ENCODE measurements at regions not wholly inside any gene's neighbourhood (a gene's known extent, or its start where the extent isn't known, plus 50 kb on each side); places are given as distances from the start of the nearest gene placed in this dataset.

DNA sequence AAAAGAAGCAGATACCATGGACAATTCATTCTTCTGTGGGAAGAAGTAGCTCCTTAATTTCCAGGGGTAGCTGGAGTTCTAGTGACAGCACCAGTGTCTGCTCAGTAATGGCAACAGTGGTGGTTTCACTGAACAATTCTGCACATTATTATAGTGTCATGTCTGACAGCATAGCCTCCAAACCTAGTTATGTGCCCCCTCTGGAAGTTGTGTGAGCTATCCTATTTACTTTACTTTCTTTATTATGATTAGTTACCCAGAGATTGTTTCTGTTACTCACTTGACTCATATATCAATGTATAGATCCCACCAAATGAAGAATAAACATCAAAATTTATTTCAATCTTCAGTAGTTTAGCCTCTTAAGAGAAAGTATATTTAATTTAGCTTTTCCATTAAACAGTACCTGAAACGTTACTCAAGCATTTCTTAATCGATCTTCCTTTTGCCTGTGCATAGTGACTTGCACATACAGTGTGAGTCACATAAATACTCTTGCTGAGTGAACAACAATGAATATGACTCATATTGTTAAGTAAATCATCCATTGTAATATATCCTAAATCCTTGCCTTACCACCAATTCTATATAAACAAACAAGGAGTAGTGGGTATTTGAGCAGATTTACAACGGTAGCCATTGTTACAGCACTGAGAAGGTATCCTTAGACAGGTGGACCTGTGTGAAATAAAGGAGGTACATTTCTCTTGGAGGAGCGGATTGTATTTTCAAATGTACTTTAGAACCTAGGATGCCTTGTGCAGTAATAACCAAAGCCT lies 534.7 kb downstream of the ANKRD50 start:
- CTCF ChIA-PET, result no interaction called here
- DNase-seq, result no peak
- Mint-ChIP-seq H3K27ac (no peak overlapping the region), H3K27me3 (no peaks in the 10 kb centered on the region), H3K4me3 (no peak overlapping the region), H3K36me3 (ENCODE audit: low read depth) (no peaks in the 10 kb centered on the region), H3K9me3 (peaks cover 3% of the 10 kb centered on the region), H3K4me1 (no peaks in the 10 kb centered on the region)
- POLR2A ChIA-PET, result no interaction called here

DNA sequence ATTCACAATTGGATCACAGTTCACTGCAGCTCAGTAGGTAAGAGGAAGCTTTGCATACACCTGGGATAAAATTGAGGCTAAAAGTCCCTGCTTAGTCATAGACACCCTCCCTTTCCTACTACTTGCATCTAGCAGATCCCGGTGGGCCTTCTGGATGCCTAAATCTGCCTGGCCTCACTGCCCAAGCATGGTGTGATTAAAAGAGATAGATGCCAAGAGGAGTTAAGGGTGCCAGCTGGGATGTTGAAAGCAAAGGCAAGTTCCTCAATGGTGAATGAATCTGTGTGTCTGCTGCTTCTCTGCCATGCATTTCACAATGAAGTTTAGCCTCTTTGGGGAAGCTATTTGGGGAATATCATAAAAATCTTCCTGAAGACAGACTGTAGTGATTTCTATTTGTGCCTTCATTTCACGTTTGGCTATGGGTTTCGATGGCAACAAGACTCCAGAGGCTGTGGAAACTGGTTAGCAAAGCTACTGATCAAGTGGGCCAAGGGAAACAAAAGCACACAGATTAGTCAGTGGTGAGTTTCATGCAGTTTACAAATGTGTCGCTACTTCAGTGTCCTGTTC lies 534.0 kb downstream of the ANKRD50 start:
- DNase-seq, result no peak
- Mint-ChIP-seq H3K4me1 (no peaks in the 10 kb centered on the region), H3K36me3 (ENCODE audit: low read depth) (no peaks in the 10 kb centered on the region), H3K4me3 (no peak overlapping the region), H3K27ac (no peak overlapping the region), H3K27me3 (no peaks in the 10 kb centered on the region), H3K9me3 (peaks cover 3% of the 10 kb centered on the region)
- ChIA-PET POLR2A (no interaction called here), CTCF (no interaction called here)

DNA sequence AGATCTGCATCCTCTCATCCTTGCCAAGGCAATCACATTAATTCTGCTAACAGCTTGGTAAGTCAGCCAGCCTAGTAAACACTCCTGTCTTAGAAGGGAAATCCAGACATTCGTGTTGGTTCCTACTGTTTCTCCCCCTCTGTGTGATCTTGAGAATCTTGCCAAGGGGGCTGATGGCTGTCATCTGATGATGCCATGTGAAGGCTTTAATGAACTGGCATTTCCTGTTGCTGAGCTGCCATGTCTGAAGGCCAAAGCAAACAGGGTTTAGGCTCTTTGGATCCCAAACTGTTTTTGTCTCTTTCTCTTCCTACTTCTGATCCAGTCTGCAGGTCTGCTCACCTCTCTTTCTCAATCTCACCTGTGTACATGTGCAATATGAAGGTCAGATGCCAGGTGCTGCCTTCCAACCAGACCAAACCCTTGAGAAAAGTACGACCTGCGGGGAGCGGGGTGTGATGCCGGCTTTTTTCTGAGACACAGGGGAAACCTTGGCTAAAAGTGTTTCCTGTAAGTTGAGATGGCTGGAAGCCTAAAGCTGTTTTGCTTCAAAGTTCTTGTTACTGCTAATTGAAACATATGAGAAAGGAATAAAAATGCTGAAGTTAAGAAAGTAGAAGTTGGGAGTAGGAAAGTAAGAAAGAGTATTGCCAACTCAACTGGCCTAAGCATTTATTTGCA lies 532.9 kb downstream of the ANKRD50 start:
- Mint-ChIP-seq H3K36me3 (ENCODE audit: low read depth) (no peaks in the 10 kb centered on the region), H3K27ac (no peak overlapping the region), H3K4me1 (no peaks in the 10 kb centered on the region), H3K27me3 (no peaks in the 10 kb centered on the region), H3K4me3 (no peak overlapping the region), H3K9me3 (peaks cover 3% of the 10 kb centered on the region)
- ChIA-PET POLR2A (no interaction called here), CTCF (no interaction called here)
- DNase-seq, result no peak

DNA sequence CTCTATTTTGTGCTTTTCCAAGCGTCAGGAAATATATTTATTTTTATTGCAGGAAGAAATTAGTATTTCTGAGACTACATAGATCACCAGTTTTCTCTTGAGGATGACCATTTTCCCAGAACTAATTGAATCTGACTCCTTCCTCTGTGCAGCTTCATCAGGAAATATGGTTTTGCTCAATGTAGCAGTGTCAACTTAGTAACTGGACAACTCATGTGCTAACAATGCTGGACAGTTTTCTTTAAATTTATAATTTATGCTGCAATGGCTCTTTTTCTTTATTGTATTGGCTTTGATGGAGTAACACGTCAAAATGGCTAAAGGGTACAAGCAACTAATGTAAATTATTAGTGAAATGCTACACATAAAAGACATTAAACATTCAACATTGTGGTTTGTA lies 531.5 kb downstream of the ANKRD50 start:
- Mint-ChIP-seq H3K27ac (no peak overlapping the region), H3K4me1 (no peaks in the 10 kb centered on the region), H3K27me3 (no peaks in the 10 kb centered on the region), H3K36me3 (ENCODE audit: low read depth) (no peaks in the 10 kb centered on the region), H3K9me3 (peaks cover 3% of the 10 kb centered on the region), H3K4me3 (no peak overlapping the region)
- CTCF ChIA-PET, result no interaction called here
- no peak for DNase-seq
- POLR2A ChIA-PET, result no interaction called here

DNA sequence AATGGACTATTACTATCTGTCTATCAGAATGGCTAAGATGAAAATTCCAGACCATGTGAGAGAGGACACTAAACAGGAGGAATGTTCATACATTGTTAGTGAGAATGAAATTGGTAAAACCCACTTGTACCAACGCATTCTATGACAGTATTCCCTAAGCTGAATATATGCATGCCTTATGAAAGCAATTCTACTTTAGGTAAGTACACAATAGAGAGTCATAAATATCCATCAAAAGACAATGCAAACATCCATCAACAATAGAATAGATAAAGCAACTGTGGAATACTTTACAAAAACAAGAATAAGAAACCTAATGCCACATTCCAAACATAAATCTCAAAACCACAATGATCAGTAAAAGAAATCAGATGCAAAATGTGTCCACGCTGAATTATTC lies 529.3 kb downstream of the ANKRD50 start:
- CTCF ChIA-PET, result no interaction called here

DNA sequence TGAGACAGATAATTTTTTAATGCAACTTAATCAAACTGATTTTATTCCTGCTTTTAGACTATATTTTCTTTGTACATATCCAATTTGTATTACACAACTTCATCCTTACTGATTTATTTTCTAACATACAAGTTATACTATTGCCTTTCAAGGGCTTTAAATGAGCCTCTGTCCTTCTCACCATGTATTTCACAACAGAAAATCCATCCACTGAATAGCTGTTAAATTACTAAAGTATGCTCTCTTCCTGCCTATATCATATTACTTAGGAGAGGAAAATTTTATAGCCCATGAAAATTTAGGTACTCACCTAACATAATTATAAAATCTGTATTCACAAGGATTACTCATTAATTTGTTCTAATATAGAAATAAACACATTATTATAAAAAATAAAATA lies 528.6 kb downstream of the ANKRD50 start:
- H3K27me3 Mint-ChIP-seq, result no peaks in the 10 kb centered on the region

More for the DNA sequence above, 529.3 kb downstream of the ANKRD50 start:
- H3K9me3 Mint-ChIP-seq, result peaks cover 3% of the 10 kb centered on the region
- no peaks in the 10 kb centered on the region for H3K4me1 Mint-ChIP-seq
- H3K27me3 Mint-ChIP-seq, result no peaks in the 10 kb centered on the region
- no peak overlapping the region for H3K4me3 Mint-ChIP-seq
- H3K27ac Mint-ChIP-seq, result no peak overlapping the region
- POLR2A ChIA-PET, result no interaction called here
- no peaks in the 10 kb centered on the region for H3K36me3 Mint-ChIP-seq (ENCODE audit: low read depth)
- DNase-seq, result no peak

DNA sequence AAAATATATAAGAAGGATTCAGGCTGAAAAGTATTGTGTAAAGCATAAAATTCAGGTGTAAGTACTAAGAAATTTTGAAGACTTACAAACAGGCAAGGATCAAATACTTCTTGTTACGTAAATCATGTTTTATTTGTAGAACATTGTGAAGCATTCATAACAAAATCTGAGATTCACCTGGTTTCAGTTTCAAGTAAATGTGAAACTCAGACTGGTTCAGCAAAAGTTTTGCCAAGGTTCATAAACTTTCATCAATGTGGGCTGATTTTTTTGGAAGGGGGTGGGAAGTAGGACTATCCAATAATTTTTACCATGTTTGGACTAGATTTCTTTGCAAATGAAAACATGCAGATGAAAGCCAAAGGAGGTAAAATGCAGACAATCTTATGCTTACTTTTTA lies 527.7 kb downstream of the ANKRD50 start:
- Mint-ChIP-seq H3K4me1 (no peaks in the 10 kb centered on the region), H3K4me3 (no peak overlapping the region), H3K27me3 (no peaks in the 10 kb centered on the region), H3K36me3 (ENCODE audit: low read depth) (no peaks in the 10 kb centered on the region), H3K27ac (no peak overlapping the region), H3K9me3 (peaks cover 3% of the 10 kb centered on the region)
- CTCF ChIA-PET, result no interaction called here
- POLR2A ChIA-PET, result no interaction called here
- no peak for DNase-seq

More for the DNA sequence above, 528.6 kb downstream of the ANKRD50 start:
- Mint-ChIP-seq H3K36me3 (ENCODE audit: low read depth) (no peaks in the 10 kb centered on the region), H3K4me1 (no peaks in the 10 kb centered on the region), H3K27ac (no peak overlapping the region), H3K4me3 (no peak overlapping the region), H3K9me3 (peaks cover 3% of the 10 kb centered on the region)
- ChIA-PET CTCF (no interaction called here), POLR2A (no interaction called here)
- DNase-seq, result no peak

DNA sequence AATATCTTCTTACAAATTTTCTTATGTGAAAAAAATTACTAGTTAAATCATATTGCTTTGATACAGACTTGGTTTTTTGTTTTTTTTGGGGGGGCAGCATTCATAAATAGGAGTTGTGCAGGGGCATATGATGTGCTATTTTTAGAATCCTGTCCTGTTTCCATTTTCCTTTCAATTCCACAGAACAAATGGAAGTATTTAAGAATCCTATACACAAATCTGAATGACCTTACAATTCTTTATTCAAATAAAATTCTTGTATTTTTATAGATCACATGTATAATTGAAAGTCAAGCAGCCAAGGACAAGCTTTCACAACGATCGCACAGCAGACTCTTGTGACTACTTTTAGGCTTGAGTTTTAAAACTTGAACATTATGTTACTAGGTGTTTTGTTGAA lies 523.9 kb downstream of the ANKRD50 start:
- no peak overlapping the region for H3K27ac Mint-ChIP-seq
- POLR2A ChIA-PET, result no interaction called here
- CTCF ChIA-PET, result no interaction called here
- H3K4me3 Mint-ChIP-seq, result no peak overlapping the region
- H3K9me3 Mint-ChIP-seq, result no peaks in the 10 kb centered on the region
- H3K36me3 Mint-ChIP-seq (ENCODE audit: low read depth), result no peaks in the 10 kb centered on the region
- H3K27me3 Mint-ChIP-seq, result no peaks in the 10 kb centered on the region
- H3K4me1 Mint-ChIP-seq, result no peaks in the 10 kb centered on the region
- DNase-seq, result no peak

DNA sequence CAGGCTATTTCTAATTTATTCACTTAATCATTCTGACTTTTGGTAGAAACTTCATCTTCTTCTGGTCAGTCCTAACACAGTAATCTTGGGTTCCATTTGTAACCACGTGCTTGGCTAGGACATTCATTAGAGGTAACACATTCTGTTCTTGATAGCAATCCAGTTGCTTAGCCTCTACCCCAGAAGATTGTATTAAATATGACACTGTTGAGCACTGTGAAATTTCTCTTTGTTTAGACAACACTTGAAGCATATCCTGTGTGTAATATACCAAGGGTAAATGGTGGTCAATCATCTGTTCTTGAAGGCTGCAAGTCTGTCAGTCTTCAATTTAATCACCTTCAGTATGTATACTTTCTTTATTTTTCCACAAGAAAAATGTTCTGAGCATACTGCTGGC lies 523.0 kb downstream of the ANKRD50 start:
- no peak overlapping the region for H3K4me3 Mint-ChIP-seq
- no peak overlapping the region for H3K27ac Mint-ChIP-seq
- no peaks in the 10 kb centered on the region for H3K36me3 Mint-ChIP-seq (ENCODE audit: low read depth)
- DNase-seq, result no peak
- H3K27me3 Mint-ChIP-seq, result no peaks in the 10 kb centered on the region
- ChIA-PET CTCF (no interaction called here), POLR2A (no interaction called here)
- H3K9me3 Mint-ChIP-seq, result no peaks in the 10 kb centered on the region
- no peaks in the 10 kb centered on the region for H3K4me1 Mint-ChIP-seq

DNA sequence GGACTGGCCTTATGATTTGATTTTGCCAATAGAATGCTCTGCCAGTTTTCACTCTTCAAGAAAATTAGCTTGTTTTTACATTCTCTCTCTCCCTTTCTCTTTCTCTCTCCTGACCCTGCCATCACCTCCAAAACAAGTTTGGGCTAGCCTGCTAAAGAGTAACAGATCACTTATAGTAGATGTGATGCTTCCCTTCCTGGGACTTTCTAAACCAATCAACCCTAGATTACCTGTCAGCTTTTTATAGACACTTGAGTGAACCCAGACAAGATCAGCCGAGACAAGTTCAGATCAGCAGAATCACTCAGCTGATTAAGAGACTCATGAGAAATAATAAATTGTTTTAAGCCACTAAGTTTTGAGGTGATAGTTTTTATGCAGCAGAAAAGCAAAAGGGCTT lies 521.2 kb downstream of the ANKRD50 start:
- CTCF ChIA-PET, result no interaction called here

DNA sequence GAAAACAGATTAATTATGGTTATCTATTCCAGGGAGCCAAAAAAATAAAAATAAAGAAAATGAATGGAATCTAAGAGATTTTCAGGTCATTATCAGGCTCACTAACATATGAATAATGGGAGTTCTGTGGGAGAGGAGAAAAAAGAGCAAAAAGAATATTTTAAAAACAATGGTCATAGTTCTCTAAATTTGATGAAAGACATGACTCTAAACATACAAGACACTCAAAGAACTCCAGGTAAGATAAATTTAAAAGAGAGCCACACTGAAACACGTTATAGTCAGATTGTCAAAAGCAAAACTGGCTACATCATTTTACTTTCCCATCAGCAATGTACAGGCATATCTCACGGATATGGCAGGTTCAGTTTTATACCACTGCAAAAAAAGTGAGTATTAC lies 520.0 kb downstream of the ANKRD50 start:
- no peak for DNase-seq
- CTCF ChIA-PET, result no interaction called here
- no peaks in the 10 kb centered on the region for H3K4me1 Mint-ChIP-seq
- H3K9me3 Mint-ChIP-seq, result peaks cover 3% of the 10 kb centered on the region
- H3K27ac Mint-ChIP-seq, result no peak overlapping the region
- POLR2A ChIA-PET, result no interaction called here
- no peak overlapping the region for H3K4me3 Mint-ChIP-seq
- no peaks in the 10 kb centered on the region for H3K36me3 Mint-ChIP-seq (ENCODE audit: low read depth)
- H3K27me3 Mint-ChIP-seq, result no peaks in the 10 kb centered on the region

More for the DNA sequence above, 521.2 kb downstream of the ANKRD50 start:
- POLR2A ChIA-PET, result no interaction called here
- DNase-seq, result no peak
- H3K9me3 Mint-ChIP-seq, result peaks cover 3% of the 10 kb centered on the region
- no peak overlapping the region for H3K4me3 Mint-ChIP-seq
- no peaks in the 10 kb centered on the region for H3K4me1 Mint-ChIP-seq
- no peaks in the 10 kb centered on the region for H3K27me3 Mint-ChIP-seq
- no peak overlapping the region for H3K27ac Mint-ChIP-seq
- no peaks in the 10 kb centered on the region for H3K36me3 Mint-ChIP-seq (ENCODE audit: low read depth)

DNA sequence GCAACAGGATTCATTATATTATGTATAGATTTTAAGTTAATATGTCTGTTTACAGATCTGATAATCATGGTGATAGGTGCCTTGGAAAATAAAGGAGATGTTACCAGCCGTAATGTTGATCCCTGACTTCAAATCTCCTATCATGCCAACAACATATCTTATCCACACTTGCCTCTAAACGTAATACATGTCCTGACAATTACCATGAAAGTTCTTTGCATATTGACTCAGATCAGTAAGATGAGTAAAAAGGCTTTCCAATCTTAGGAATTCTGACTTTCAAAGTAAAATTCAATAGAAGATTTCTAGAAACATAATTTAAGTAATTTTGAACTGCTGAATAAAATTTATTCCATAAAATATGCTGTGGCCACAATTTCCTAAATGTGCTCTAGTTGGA lies 513.3 kb downstream of the ANKRD50 start:
- H3K4me1 Mint-ChIP-seq, result no peaks in the 10 kb centered on the region
- CTCF ChIA-PET, result no interaction called here
- no peak overlapping the region for H3K4me3 Mint-ChIP-seq
- no peak for DNase-seq
- peaks cover 3% of the 10 kb centered on the region for H3K9me3 Mint-ChIP-seq
- POLR2A ChIA-PET, result no interaction called here
- no peak overlapping the region for H3K27ac Mint-ChIP-seq
- H3K36me3 Mint-ChIP-seq (ENCODE audit: low read depth), result no peaks in the 10 kb centered on the region
- no peaks in the 10 kb centered on the region for H3K27me3 Mint-ChIP-seq

DNA sequence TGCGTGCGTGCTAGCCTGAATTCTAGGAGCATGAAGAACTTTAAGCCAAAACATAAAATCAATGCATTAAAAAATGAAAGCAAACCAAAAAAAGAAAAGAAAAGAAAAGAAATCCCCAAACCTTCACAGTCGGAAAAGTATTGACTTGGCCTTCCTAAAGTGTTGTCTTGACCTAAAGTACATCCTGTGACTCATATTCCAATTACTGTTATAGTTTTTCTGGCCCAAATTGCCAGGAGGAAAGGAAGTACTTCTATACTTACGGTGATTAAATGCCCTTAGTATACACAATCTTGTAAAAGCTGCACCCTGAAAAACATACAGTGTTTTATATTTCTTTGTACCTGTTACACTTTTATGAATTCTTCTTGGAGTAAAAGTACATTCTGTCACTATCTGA lies 512.8 kb downstream of the ANKRD50 start:
- peaks cover 2% of the 10 kb centered on the region for H3K9me3 Mint-ChIP-seq
- no peaks in the 10 kb centered on the region for H3K4me1 Mint-ChIP-seq
- H3K4me3 Mint-ChIP-seq, result no peak overlapping the region
- CTCF ChIA-PET, result no interaction called here
- DNase-seq, result no peak
- no peak overlapping the region for H3K27ac Mint-ChIP-seq
- H3K36me3 Mint-ChIP-seq (ENCODE audit: low read depth), result no peaks in the 10 kb centered on the region
- POLR2A ChIA-PET, result no interaction called here
- H3K27me3 Mint-ChIP-seq, result no peaks in the 10 kb centered on the region

DNA sequence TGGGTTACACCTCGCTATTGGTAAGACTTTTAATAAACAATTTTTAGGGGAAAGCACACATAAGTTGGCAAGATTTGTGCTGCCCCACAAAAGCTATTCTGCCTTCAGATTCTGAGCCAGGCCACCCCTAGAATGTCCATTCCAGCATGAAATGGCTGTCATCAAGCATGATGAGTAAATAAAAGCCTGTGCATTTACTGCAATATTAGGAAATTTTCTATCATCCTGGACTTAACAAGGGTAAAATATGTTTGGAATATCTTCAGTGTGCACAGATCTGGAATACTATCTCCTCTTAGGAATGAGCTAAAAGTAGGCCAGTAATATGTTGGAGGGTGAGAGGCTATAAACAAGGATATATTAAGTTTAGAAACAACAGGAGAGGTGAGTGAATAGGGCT lies 510.9 kb downstream of the ANKRD50 start:
- Mint-ChIP-seq H3K27ac (no peak overlapping the region), H3K4me1 (no peaks in the 10 kb centered on the region), H3K27me3 (no peaks in the 10 kb centered on the region), H3K9me3 (no peaks in the 10 kb centered on the region), H3K4me3 (no peak overlapping the region), H3K36me3 (ENCODE audit: low read depth) (no peaks in the 10 kb centered on the region)
- ChIA-PET CTCF (no interaction called here), POLR2A (no interaction called here)
- DNase-seq, result no peak
